HepG2 (cell line): ENCODE measurements at regions not wholly inside any gene's neighbourhood (a gene's known extent, or its start where the extent isn't known, plus 50 kb on each side); places are given as distances from the start of the nearest gene placed in this dataset.
A peak's percentile ranks its signal among the peaks of the same experiment; 100 is the strongest.

ENCODE experiments used
- ATAC-seq: fragments of 200-7000 bp; cut with Tn5 transposase; 3 replicates; pipeline ENCODE4 v1.9.1; 2020; ENCODE audit warnings: mild to moderate bottlenecking, moderate library complexity
- BruUV-seq: library from RNA; stranded (reverse); fragments of 400-500 nt; replicated peaks from 2 replicates; lab custom pipeline; 2021; lab: Mats Ljungman, UMichigan
- CTCF ChIA-PET: fragments of 300-600 bp; formaldehyde crosslinking; extraction: SDS; loops from one replicate; lab custom pipeline; 2021; ENCODE audit warnings: low total read pairs, inconsistent platforms, low intra/inter-chr PET ratio; lab: Yijun Ruan, JAX
- POLR2A ChIA-PET: fragments of 350-600 bp; sonication (Branson Sonifier 250); formaldehyde crosslinking; loops from one replicate; lab custom pipeline; 2020; ENCODE audit warnings: antibody characterized with exemption, inconsistent platforms; lab: Yijun Ruan, JAX
- DNase-seq: peaks from one replicate; pipeline ENCODE4 v3.0.0-alpha.2; 2015; ENCODE audit warnings: low spot score
- FAIRE-seq: peaks from 3 replicates; lab custom pipeline; 2011; peaks lifted over from hg19 to GRCh38; lab: Jason Lieb, UNC
- H2AFZ ChIP-seq: one replicate; pipeline ENCODE4 v1.6.1; 2011; ENCODE audit warnings: low read length, inconsistent platforms
- H3K27ac ChIP-seq: fragments of 300-600 bp; 3 replicates; pipeline ENCODE4 v1.8.0; 2011; ENCODE audit warnings: mixed run types, mild to moderate bottlenecking, mixed read lengths, low read length, inconsistent platforms; ENCODE audit not compliant: insufficient read depth; ENCODE audit errors: extremely low read length
- H3K27me3 ChIP-seq, 2 experiments: fragments of 200-600 bp in 1 of 2; 2 replicates in 1 of 2; 3 replicates in 1 of 2; pipeline versions ENCODE4 v1.6.0 to v1.8.0; 2011; ENCODE audit warnings: low read length in 2 of 2, mild to moderate bottlenecking in 2 of 2, moderate library complexity in 2 of 2, inconsistent platforms in 1 of 2; ENCODE audit not compliant: insufficient read depth in 2 of 2, control insufficient read depth in 1 of 2
- H3K36me3 ChIP-seq, 2 experiments: fragments of 200-600 bp in 1 of 2; replicated peaks in 1 of 2; 2 replicates in 1 of 2; 3 replicates in 1 of 2; pipeline versions ENCODE4 v1.5.1 to v1.8.0; 2011; ENCODE audit warnings: low read length in 2 of 2, inconsistent platforms in 1 of 2; ENCODE audit not compliant: insufficient read depth in 2 of 2, control insufficient read depth in 1 of 2
- H3K4me1 ChIP-seq: 2 replicates; pipeline ENCODE4 v1.5.1; 2012; ENCODE audit warnings: low read length, inconsistent platforms; ENCODE audit not compliant: insufficient read depth
- H3K4me2 ChIP-seq: 2 replicates; pipeline ENCODE4 v1.6.0; 2011; ENCODE audit warnings: low read depth, low read length, inconsistent platforms
- H3K4me3 ChIP-seq, 3 experiments: fragments of 200-600 bp in 1 of 3; sonication (generic), shearing (Covaris generic) in 1 of 3; replicated peaks in 1 of 3; 2 replicates each; pipeline ENCODE4 v1.5.1; 2011 to 2016; ENCODE audit warnings: low read length in 3 of 3, inconsistent platforms in 2 of 3, low read depth in 2 of 3, mild to moderate bottlenecking in 2 of 3, control low read depth in 1 of 3, mixed read lengths in 1 of 3; ENCODE audit not compliant: insufficient read depth in 1 of 3
- H3K79me2 ChIP-seq: one replicate; pipeline ENCODE4 v1.6.1; 2011; ENCODE audit warnings: low read length, inconsistent platforms; ENCODE audit not compliant: insufficient read depth
- H3K9ac ChIP-seq: 2 replicates; pipeline ENCODE4 v1.6.0; 2011; ENCODE audit warnings: mild to moderate bottlenecking, low read depth, low read length, inconsistent platforms; ENCODE audit not compliant: insufficient read depth
- H3K9me3 ChIP-seq: 2 replicates; pipeline ENCODE4 v1.5.1; 2012; ENCODE audit warnings: mild to moderate bottlenecking, low read length
- H4K20me1 ChIP-seq: 2 replicates; pipeline ENCODE4 v1.6.0; 2011; ENCODE audit warnings: inconsistent platforms, mild to moderate bottlenecking, low read length, moderate library complexity; ENCODE audit not compliant: insufficient read depth
- BHLHE40 ChIP-seq: IDR thresholded peaks from 2 replicates; pipeline ENCODE4 v1.6.1; 2011; ENCODE audit warnings: low read length, improper control_type of control experiment
- CBX2 ChIP-seq, 2 experiments: fragments of 200-600 bp in 1 of 2; sonication (generic); formaldehyde crosslinking in 1 of 2; IDR thresholded peaks; 2 replicates each; pipeline versions ENCODE4 v1.7.0 to v1.8.1; 2018 to 2022; ENCODE audit warnings: low read depth in 2 of 2, low read length in 1 of 2, mild to moderate bottlenecking in 1 of 2, missing genetic modification reagents in 1 of 2
- CCAR2 ChIP-seq: fragments of 200-400 bp; formaldehyde crosslinking; optimal IDR thresholded peaks from 2 replicates; pipeline ENCODE3; 2018; ENCODE audit warnings: low read depth, mild to moderate bottlenecking, low read length, moderate library complexity
- ERF ChIP-seq: IDR thresholded peaks from 2 replicates; pipeline ENCODE4 v1.6.1; 2018; ENCODE audit warnings: missing biosample characterization, missing genetic modification reagents
- FOXO4 ChIP-seq: sonication (generic); formaldehyde crosslinking; conservative IDR thresholded peaks from 2 replicates; pipeline ENCODE4 v1.8.1; 2023; ENCODE audit warnings: missing genetic modification reagents
- MED13 ChIP-seq: sonication (generic); formaldehyde crosslinking; IDR thresholded peaks from 2 replicates; pipeline ENCODE4 v1.5.0; 2020; ENCODE audit warnings: missing genetic modification reagents
- SATB2 ChIP-seq: sonication (generic); formaldehyde crosslinking; IDR thresholded peaks from 2 replicates; pipeline ENCODE4 v1.5.0; 2020; ENCODE audit warnings: missing genetic modification reagents
- XRCC5 ChIP-seq: fragments of 200-400 bp; formaldehyde crosslinking; optimal IDR thresholded peaks from 2 replicates; pipeline ENCODE3; 2017; ENCODE audit warnings: mild to moderate bottlenecking, low read length
- ZBTB38 ChIP-seq: sonication (generic); formaldehyde crosslinking; IDR thresholded peaks from 2 replicates; pipeline ENCODE4 v1.5.1; 2020; ENCODE audit warnings: mild to moderate bottlenecking, missing genetic modification reagents
- ZFP36L1 ChIP-seq: sonication (generic); formaldehyde crosslinking; IDR thresholded peaks from 2 replicates; pipeline ENCODE4 v1.8.0; 2022; ENCODE audit warnings: mild to moderate bottlenecking, missing genetic modification reagents, moderate library complexity
- ZNF333 ChIP-seq: sonication (generic); formaldehyde crosslinking; IDR thresholded peaks from 2 replicates; pipeline ENCODE4 v1.4.0; 2020; ENCODE audit warnings: mild to moderate bottlenecking, missing genetic modification reagents, borderline replicate concordance
- ZNF432 ChIP-seq: sonication (generic); formaldehyde crosslinking; IDR thresholded peaks from 2 replicates; pipeline ENCODE4 v1.5.0; 2020; ENCODE audit warnings: missing genetic modification reagents, mild to moderate bottlenecking, borderline replicate concordance
- ZNF629 ChIP-seq: sonication (generic); formaldehyde crosslinking; conservative IDR thresholded peaks from 2 replicates; pipeline ENCODE4 v1.5.0; 2020; ENCODE audit warnings: missing genetic modification reagents
- ZNF747 ChIP-seq: sonication (generic); formaldehyde crosslinking; IDR thresholded peaks from 2 replicates; pipeline ENCODE4 v1.8.1; 2023; ENCODE audit warnings: missing genetic modification reagents, mild to moderate bottlenecking, borderline replicate concordance
- ZSCAN31 ChIP-seq: sonication (generic); formaldehyde crosslinking; IDR thresholded peaks from 2 replicates; pipeline ENCODE4 v1.5.0; 2020; ENCODE audit warnings: low read depth, mild to moderate bottlenecking, missing genetic modification reagents
- WGBS: methylation state at CpG from one replicate; pipeline ENCODE4 v1.1.6; 2017; ENCODE audit warnings: low lambda C conversion rate; 5-methylcytosine and 5-hydroxymethylcytosine counted together
- in situ Hi-C: cut with HindIII; loops from 2 replicates; pipeline ENCODE4 v1.10.0; 2017; ENCODE audit warnings: low pct_unique_long_range_greater_than_20kb; ENCODE audit not compliant: extremely low pct_ligation_motif_present
- intact Hi-C: fragments of 100-400 bp; cut with micrococcal nuclease; formaldehyde crosslinking; loops from one replicate; pipeline ENCODE4 v1.10.0; 2022; ENCODE audit not compliant: unreplicated experiment
- TF ChIP-seq, protein P1 (sequence below): sonication (generic); formaldehyde crosslinking; IDR thresholded peaks from 2 replicates; pipeline ENCODE4 v1.8.1; 2023; ENCODE audit warnings: mild to moderate bottlenecking, missing genetic modification reagents
- TF ChIP-seq, protein P2 (sequence below): sonication (generic); formaldehyde crosslinking; IDR thresholded peaks from 2 replicates; pipeline ENCODE4 v1.4.0; 2020; ENCODE audit warnings: missing genetic modification reagents

GRCh38 chr12:124396544-124397398 lies 101.9 kb downstream of the RFLNA start:
- H3K27ac ChIP-seq: no peak overlapping the region
- POLR2A ChIA-PET: no interaction called here
- no peak for DNase-seq
- no peak overlapping the region for H3K9ac ChIP-seq
- H3K79me2 ChIP-seq: no peaks in the 10 kb centered on the region
- in situ Hi-C loops (no loop called here), intact Hi-C loops (no loop called here)
- TF ChIP-seq, protein P1, sequence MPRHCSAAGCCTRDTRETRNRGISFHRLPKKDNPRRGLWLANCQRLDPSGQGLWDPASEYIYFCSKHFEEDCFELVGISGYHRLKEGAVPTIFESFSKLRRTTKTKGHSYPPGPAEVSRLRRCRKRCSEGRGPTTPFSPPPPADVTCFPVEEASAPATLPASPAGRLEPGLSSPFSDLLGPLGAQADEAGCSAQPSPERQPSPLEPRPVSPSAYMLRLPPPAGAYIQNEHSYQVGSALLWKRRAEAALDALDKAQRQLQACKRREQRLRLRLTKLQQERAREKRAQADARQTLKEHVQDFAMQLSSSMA (CRISPR knock-in tag): no peak
- TF ChIP-seq, protein P2, sequence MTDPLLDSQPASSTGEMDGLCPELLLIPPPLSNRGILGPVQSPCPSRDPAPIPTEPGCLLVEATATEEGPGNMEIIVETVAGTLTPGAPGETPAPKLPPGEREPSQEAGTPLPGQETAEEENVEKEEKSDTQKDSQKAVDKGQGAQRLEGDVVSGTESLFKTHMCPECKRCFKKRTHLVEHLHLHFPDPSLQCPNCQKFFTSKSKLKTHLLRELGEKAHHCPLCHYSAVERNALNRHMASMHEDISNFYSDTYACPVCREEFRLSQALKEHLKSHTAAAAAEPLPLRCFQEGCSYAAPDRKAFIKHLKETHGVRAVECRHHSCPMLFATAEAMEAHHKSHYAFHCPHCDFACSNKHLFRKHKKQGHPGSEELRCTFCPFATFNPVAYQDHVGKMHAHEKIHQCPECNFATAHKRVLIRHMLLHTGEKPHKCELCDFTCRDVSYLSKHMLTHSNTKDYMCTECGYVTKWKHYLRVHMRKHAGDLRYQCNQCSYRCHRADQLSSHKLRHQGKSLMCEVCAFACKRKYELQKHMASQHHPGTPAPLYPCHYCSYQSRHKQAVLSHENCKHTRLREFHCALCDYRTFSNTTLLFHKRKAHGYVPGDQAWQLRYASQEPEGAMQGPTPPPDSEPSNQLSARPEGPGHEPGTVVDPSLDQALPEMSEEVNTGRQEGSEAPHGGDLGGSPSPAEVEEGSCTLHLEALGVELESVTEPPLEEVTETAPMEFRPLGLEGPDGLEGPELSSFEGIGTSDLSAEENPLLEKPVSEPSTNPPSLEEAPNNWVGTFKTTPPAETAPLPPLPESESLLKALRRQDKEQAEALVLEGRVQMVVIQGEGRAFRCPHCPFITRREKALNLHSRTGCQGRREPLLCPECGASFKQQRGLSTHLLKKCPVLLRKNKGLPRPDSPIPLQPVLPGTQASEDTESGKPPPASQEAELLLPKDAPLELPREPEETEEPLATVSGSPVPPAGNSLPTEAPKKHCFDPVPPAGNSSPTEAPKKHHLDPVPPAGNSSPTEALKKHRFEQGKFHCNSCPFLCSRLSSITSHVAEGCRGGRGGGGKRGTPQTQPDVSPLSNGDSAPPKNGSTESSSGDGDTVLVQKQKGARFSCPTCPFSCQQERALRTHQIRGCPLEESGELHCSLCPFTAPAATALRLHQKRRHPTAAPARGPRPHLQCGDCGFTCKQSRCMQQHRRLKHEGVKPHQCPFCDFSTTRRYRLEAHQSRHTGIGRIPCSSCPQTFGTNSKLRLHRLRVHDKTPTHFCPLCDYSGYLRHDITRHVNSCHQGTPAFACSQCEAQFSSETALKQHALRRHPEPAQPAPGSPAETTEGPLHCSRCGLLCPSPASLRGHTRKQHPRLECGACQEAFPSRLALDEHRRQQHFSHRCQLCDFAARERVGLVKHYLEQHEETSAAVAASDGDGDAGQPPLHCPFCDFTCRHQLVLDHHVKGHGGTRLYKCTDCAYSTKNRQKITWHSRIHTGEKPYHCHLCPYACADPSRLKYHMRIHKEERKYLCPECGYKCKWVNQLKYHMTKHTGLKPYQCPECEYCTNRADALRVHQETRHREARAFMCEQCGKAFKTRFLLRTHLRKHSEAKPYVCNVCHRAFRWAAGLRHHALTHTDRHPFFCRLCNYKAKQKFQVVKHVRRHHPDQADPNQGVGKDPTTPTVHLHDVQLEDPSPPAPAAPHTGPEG (CRISPR knock-in tag): no peak
- TF ChIP-seq ZSCAN31 (CRISPR knock-in tag) (no peak), FOXO4 (CRISPR knock-in tag) (no peak), MED13 (CRISPR knock-in tag) (no peak), ZNF432 (CRISPR knock-in tag) (no peak), ZNF333 (CRISPR knock-in tag) (no peak), ZNF629 (peak; percentile 75), CBX2 (IDR thresholded peaks at IDR 0.05; ENCODE audit: low read depth, low read length) (no peak), CBX2 (CRISPR knock-in tag; IDR thresholded peaks at IDR 0.05; ENCODE audit: low read depth) (no peak), ZFP36L1 (CRISPR knock-in tag) (no peak), CCAR2 (no peak), XRCC5 (no peak), SATB2 (CRISPR knock-in tag) (no peak), ZBTB38 (CRISPR knock-in tag) (peak; percentile 13; the same call in 1 of the 2 replicates), BHLHE40 (peak; percentile 43; the same call in 1 of the 2 replicates), ERF (CRISPR knock-in tag) (no peak), ZNF747 (CRISPR knock-in tag) (no peak)
- H3K4me2 ChIP-seq: no peak overlapping the region
- no peaks in the 10 kb centered on the region; the same call in 1 of the 2 replicates for H4K20me1 ChIP-seq
- no peak for FAIRE-seq
- BruUV-seq: no TSS peak
- no peaks in the 10 kb centered on the region for H3K27me3 ChIP-seq
- H3K9me3 ChIP-seq: no peaks in the 10 kb centered on the region
- ATAC-seq: no peak
- H3K4me3 ChIP-seq: no peak overlapping the region
- CTCF ChIA-PET: no interaction called here
- H2AFZ ChIP-seq: no peak overlapping the region
- H3K36me3 ChIP-seq: peaks cover 17 to 58% of the 10 kb centered on the region in 2 experiments; a peak in 4 of 5 replicates
- 78% methylated on average over 7 of the region's 35 CpGs for WGBS
- H3K4me1 ChIP-seq: no peaks in the 10 kb centered on the region
